ENCODE measurements at regions not wholly inside any gene's neighbourhood (a gene's known extent, or its start where the extent isn't known, plus 50 kb on each side); places are given as distances from the start of the nearest gene placed in this dataset.

DNA sequence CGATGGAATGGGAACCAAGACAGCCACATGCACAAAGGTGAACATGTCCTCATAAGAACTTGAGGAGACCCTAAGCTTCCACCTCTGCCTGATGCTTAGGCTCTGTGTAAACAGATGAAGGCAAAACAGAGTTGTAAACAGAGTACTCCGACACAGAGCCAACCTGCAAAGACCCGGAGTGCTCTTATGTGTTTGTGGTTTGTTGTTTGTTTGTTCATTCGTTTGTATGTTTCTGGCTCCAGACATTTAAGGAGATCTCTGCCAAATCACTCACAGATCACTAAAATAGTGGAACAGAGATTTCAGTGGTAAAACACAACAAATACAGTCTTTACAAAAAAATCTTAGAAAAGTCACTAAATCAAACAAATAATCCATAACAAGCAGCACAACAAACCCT is 294.9 kb downstream of the EIPR1 start:
- no peak for DNase-seq (ENCODE audit: low spot score in 2 of 2)
- TF ChIP-seq, protein P1, sequence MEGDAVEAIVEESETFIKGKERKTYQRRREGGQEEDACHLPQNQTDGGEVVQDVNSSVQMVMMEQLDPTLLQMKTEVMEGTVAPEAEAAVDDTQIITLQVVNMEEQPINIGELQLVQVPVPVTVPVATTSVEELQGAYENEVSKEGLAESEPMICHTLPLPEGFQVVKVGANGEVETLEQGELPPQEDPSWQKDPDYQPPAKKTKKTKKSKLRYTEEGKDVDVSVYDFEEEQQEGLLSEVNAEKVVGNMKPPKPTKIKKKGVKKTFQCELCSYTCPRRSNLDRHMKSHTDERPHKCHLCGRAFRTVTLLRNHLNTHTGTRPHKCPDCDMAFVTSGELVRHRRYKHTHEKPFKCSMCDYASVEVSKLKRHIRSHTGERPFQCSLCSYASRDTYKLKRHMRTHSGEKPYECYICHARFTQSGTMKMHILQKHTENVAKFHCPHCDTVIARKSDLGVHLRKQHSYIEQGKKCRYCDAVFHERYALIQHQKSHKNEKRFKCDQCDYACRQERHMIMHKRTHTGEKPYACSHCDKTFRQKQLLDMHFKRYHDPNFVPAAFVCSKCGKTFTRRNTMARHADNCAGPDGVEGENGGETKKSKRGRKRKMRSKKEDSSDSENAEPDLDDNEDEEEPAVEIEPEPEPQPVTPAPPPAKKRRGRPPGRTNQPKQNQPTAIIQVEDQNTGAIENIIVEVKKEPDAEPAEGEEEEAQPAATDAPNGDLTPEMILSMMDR (IDR thresholded peaks at IDR 0.05): no peak
- no peaks in the 10 kb centered on the region for H3K4me1 ChIP-seq
- no peaks in the 10 kb centered on the region for H3K27me3 ChIP-seq
- H3K36me3 ChIP-seq: no peaks in the 10 kb centered on the region
- no peak overlapping the region for H3K27ac ChIP-seq
- H3K9me3 ChIP-seq: no peaks in the 10 kb centered on the region
- intact Hi-C loops (cut with DNase I): no loop called here
- no peak overlapping the region for H3K4me3 ChIP-seq

DNA sequence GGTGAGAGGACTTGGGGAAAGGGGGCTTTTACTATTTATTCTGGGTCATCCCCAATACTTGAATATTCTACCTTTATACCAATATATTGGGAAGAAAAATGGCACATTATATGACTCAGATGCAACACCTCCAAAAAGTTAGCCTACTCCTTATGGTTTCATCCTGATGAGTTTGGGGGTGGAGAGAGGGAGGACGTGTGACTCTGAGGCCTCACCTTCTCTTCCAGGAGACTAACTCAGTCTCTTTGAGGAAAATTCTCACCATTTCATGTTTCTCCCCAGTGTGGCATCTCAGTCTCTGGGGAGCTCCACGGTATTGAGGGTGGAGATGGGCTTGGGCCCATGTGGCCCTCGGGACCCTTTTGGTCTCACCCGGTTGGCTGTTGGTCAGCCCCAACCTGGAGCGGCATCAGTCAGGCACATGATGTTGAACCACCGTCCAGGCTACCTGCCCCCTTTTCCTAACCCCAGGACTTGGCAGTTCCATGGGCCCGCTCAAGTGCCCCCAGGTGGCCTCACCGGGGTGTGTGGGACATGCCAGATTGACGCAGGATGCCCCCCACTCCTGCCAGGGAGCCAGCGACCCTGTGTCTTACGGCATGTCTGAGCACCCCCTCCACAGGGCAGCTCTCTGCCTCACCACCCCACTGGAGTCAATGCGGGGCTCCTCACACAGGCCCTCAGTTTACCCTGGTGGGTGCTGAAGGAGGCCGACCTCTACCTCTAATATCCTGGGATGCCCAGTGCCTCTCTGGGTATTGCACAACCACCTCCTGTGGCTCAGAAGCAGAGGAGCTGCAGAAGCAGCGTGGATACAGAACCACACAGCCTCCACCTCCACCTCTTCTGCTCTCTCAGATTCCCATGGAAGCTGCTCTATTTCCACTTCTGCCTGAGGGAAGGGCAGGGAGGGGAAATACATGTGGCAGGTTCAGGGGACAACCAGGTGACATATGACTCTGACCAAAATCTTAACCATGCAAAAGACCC is 297.4 kb downstream of the EIPR1 start:
- no peaks in the 10 kb centered on the region for H3K9me3 ChIP-seq
- no peak overlapping the region for H3K4me3 ChIP-seq
- H3K27me3 ChIP-seq: no peaks in the 10 kb centered on the region
- no peak for DNase-seq (ENCODE audit: low spot score in 2 of 2)
- no peaks in the 10 kb centered on the region for H3K36me3 ChIP-seq
- no peak overlapping the region for H3K27ac ChIP-seq
- intact Hi-C loops (cut with DNase I): no loop called here
- H3K4me1 ChIP-seq: no peaks in the 10 kb centered on the region
- TF ChIP-seq, protein P1 (IDR thresholded peaks at IDR 0.05): no peak

DNA sequence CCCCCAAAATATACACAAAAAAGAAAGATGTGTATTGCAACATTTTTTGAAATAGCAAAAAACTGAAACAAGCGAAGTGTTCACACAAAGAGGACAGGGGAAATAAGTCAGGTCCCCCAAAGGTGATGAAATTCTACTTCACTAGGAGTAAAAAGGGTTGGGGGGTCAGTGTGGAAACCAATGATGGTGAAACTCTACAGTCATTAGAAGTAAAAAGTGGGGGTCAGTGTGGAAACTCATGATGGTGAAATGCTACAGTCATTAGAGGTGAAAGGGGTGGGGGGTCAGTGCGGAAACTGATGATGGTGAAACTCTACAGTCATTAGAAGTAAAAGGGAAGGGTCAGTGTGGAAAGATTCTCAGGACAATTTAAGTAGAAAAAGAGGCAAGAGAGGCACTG is 298.2 kb downstream of the EIPR1 start:
- TF ChIP-seq, protein P1 (IDR thresholded peaks at IDR 0.05): no peak
- no peaks in the 10 kb centered on the region for H3K27me3 ChIP-seq
- H3K4me3 ChIP-seq: no peak overlapping the region
- DNase-seq (ENCODE audit: low spot score in 2 of 2): no peak
- H3K4me1 ChIP-seq: no peaks in the 10 kb centered on the region
- H3K9me3 ChIP-seq: no peaks in the 10 kb centered on the region
- no peaks in the 10 kb centered on the region for H3K36me3 ChIP-seq
- no peak overlapping the region for H3K27ac ChIP-seq
- intact Hi-C loops (cut with DNase I): no loop called here

DNA sequence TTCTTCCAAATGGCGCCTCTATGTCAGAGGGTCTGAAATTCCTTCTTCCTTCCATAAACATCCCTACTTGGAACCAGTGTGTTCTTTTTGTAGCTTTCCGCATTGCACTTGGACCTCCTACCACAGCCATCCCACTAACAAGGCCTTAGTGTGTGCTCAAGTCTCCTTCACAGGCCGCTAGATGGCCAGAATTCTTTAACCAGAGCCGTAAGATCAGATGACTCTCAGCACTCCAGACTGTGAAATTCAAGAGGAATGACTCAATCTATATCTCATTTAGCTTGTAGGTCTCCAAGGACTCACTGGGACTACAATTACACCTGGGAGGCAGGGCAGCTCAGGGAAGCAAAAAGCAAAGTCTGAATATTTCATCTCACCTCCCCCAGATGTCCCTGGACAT is 298.9 kb downstream of the EIPR1 start:
- H3K27me3 ChIP-seq: no peaks in the 10 kb centered on the region
- intact Hi-C loops (cut with DNase I): no loop called here
- H3K4me3 ChIP-seq: no peak overlapping the region
- H3K9me3 ChIP-seq: no peaks in the 10 kb centered on the region
- no peak overlapping the region for H3K27ac ChIP-seq
- H3K4me1 ChIP-seq: no peaks in the 10 kb centered on the region
- no peaks in the 10 kb centered on the region for H3K36me3 ChIP-seq
- TF ChIP-seq, protein P1 (IDR thresholded peaks at IDR 0.05): no peak
- DNase-seq (ENCODE audit: low spot score in 2 of 2): no peak

DNA sequence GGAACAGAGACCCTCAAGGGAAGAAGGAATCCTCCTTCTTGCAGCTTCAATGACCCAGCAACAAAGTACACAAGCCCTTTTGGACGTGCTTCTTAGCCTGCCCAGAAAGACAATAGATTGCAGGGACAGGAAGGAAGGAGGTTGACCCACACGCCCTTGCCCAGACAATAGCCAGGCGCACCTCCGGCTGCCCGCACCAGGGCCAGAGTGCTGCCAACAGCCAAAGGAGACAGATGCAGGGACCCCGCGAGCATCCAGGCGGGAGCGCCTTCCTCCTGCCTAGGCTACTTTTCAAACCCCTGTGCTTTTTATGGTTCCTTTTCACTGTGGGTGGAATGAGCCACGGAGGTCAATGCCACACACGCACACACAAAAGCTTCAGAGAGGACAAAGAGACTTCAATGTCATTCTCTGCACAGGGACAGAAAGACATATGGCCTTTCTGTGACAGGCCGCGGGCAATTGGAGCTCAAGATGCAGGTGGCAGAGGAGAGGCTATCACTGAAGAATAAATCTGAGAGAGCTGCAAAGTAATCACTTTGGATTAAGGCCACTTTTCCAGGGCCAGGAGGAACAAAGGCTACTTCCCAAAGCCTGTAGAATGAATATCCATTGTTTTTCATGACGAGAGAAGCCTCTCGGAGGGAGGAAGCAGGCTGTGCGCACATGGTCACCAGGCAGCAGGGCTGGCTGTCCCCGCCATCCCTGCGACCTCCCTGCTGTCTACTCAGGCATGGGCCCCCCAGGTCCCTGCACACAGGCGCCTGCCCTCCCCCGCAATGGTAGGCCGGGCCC is 300.6 kb downstream of the EIPR1 start:
- Histone ChIP-seq H3K9me3 (no peaks in the 10 kb centered on the region), H3K36me3 (no peaks in the 10 kb centered on the region), H3K4me3 (no peak overlapping the region), H3K27ac (no peak overlapping the region), H3K4me1 (no peaks in the 10 kb centered on the region), H3K27me3 (no peaks in the 10 kb centered on the region)
- intact Hi-C loops (cut with DNase I): no loop called here
- TF ChIP-seq, protein P1 (IDR thresholded peaks at IDR 0.05): no peak
- no peak for DNase-seq (ENCODE audit: low spot score in 2 of 2)
